Mesothelial cell of epicardium (in vitro differentiated cells): ENCODE measurements at regions not wholly inside any gene's neighbourhood (a gene's known extent, or its start where the extent isn't known, plus 50 kb on each side); places are given as distances from the start of the nearest gene placed in this dataset.
"Not testable (repeated sequence)": the region's sequence is repeated elsewhere in the genome, so short reads cannot be mapped to it uniquely, and the experiment has no call there.

Experiments used
- DNase-seq, 2 experiments: peaks; one replicate each; pipeline ENCODE4 v3.0.0; 2021; ENCODE audit warnings: low spot score in 2 of 2; ENCODE audit not compliant: unreplicated experiment in 2 of 2
- H3K27ac Mint-ChIP-seq: 2 replicates; pipeline ENCODE4 v1.8.0; 2021; ENCODE audit warnings: mixed read lengths
- H3K27me3 Mint-ChIP-seq: 2 replicates; pipeline ENCODE4 v1.8.0; 2021; ENCODE audit warnings: low read depth, mixed read lengths
- H3K36me3 Mint-ChIP-seq: 2 replicates; pipeline ENCODE4 v1.8.0; 2021; ENCODE audit warnings: mixed read lengths
- H3K4me1 Mint-ChIP-seq: 2 replicates; pipeline ENCODE4 v1.8.0; 2021; ENCODE audit warnings: mixed read lengths
- H3K4me3 Mint-ChIP-seq: 2 replicates; pipeline ENCODE4 v1.8.0; 2021; ENCODE audit warnings: mild to moderate bottlenecking, moderate library complexity, mixed read lengths
- H3K9me3 Mint-ChIP-seq: 2 replicates; pipeline ENCODE4 v1.8.0; 2021; ENCODE audit warnings: mixed read lengths
- CTCF ChIP-seq: fragments of 200-600 bp; sonication (generic); IDR thresholded peaks from one replicate; pipeline ENCODE4 v1.5.0; 2021; ENCODE audit warnings: antibody characterized with exemption; ENCODE audit not compliant: unreplicated experiment

- DNase-seq: no peak
- Mint-ChIP-seq H3K27me3 (no peaks in the 10 kb centered on the region), H3K4me3 (no peak overlapping the region), H3K36me3 (no peaks in the 10 kb centered on the region), H3K9me3 (no peaks in the 10 kb centered on the region), H3K4me1 (no peaks in the 10 kb centered on the region), H3K27ac (no peak overlapping the region)
- TF ChIP-seq CTCF: no peak
Measured at GRCh38 chr3:82586414-82586813, 825.0 kb upstream of the GBE1 start.

GRCh38 chr3:82586002-82586401 lies 824.6 kb upstream of the GBE1 start:
- not testable (repeated sequence) for H3K4me3 Mint-ChIP-seq, H3K4me1 Mint-ChIP-seq, H3K36me3 Mint-ChIP-seq, H3K27me3 Mint-ChIP-seq, DNase-seq, H3K9me3 Mint-ChIP-seq, H3K27ac Mint-ChIP-seq

- H3K27me3 Mint-ChIP-seq, H3K4me3 Mint-ChIP-seq, H3K9me3 Mint-ChIP-seq, H3K27ac Mint-ChIP-seq, H3K36me3 Mint-ChIP-seq, DNase-seq, H3K4me1 Mint-ChIP-seq: not testable (repeated sequence)
Measured at GRCh38 chr3:82585591-82585990, 824.1 kb upstream of the GBE1 start.

- not testable (repeated sequence) for H3K27me3 Mint-ChIP-seq, H3K27ac Mint-ChIP-seq, H3K4me1 Mint-ChIP-seq, H3K4me3 Mint-ChIP-seq, H3K9me3 Mint-ChIP-seq, H3K36me3 Mint-ChIP-seq, DNase-seq
Measured at GRCh38 chr3:82584861-82585260, 823.4 kb upstream of the GBE1 start.

GRCh38 chr3:82584415-82584814 lies 823.0 kb upstream of the GBE1 start:
- not testable (repeated sequence) for H3K4me3 Mint-ChIP-seq, H3K36me3 Mint-ChIP-seq, H3K27ac Mint-ChIP-seq, H3K4me1 Mint-ChIP-seq, H3K27me3 Mint-ChIP-seq, H3K9me3 Mint-ChIP-seq, DNase-seq

- Mint-ChIP-seq H3K36me3 (no peaks in the 10 kb centered on the region), H3K4me3 (no peak overlapping the region), H3K27ac (no peak overlapping the region), H3K9me3 (no peaks in the 10 kb centered on the region), H3K27me3 (no peaks in the 10 kb centered on the region), H3K4me1 (no peaks in the 10 kb centered on the region)
- DNase-seq: no peak
- no peak for TF ChIP-seq CTCF
Measured at GRCh38 chr3:82581350-82581749, 819.9 kb upstream of the GBE1 start.

GRCh38 chr3:82572721-82573120 lies 811.3 kb upstream of the GBE1 start:
- no peak overlapping the region for H3K4me3 Mint-ChIP-seq
- H3K27ac Mint-ChIP-seq: no peak overlapping the region
- no peaks in the 10 kb centered on the region for H3K9me3 Mint-ChIP-seq
- DNase-seq: no peak
- H3K4me1 Mint-ChIP-seq: no peaks in the 10 kb centered on the region
- no peak for TF ChIP-seq CTCF
- H3K27me3 Mint-ChIP-seq: no peaks in the 10 kb centered on the region
- H3K36me3 Mint-ChIP-seq: no peaks in the 10 kb centered on the region

GRCh38 chr3:82568776-82569338 lies 807.4 kb upstream of the GBE1 start:
- Mint-ChIP-seq H3K36me3 (no peaks in the 10 kb centered on the region), H3K4me1 (no peaks in the 10 kb centered on the region), H3K9me3 (no peaks in the 10 kb centered on the region), H3K27me3 (no peaks in the 10 kb centered on the region), H3K27ac (no peak overlapping the region), H3K4me3 (no peak overlapping the region)
- TF ChIP-seq CTCF: no peak
- no peak for DNase-seq
